ENCODE measurements at regions not wholly inside any gene's neighbourhood (a gene's known extent, or its start where the extent isn't known, plus 50 kb on each side); places are given as distances from the start of the nearest gene placed in this dataset.
"Not testable (repeated sequence)": the region's sequence is repeated elsewhere in the genome, so short reads cannot be mapped to it uniquely, and the experiment has no call there.

- no peaks in the 10 kb centered on the region for H3K36me3 ChIP-seq (ENCODE audit: control insufficient read depth, insufficient read depth, low read length)
- no peaks in the 10 kb centered on the region for H3K27me3 ChIP-seq (ENCODE audit: control insufficient read depth, insufficient read depth, low read length)
- H3K9me3 ChIP-seq (ENCODE audit: control insufficient read depth, insufficient read depth, low read length): no peaks in the 10 kb centered on the region
- peaks cover 3% of the 10 kb centered on the region for H3K4me1 ChIP-seq (ENCODE audit: control insufficient read depth, insufficient read depth, low read length)
- H3K4me3 ChIP-seq (ENCODE audit: low read depth, low read length): no peak overlapping the region
- no peak overlapping the region for H3K9ac ChIP-seq (ENCODE audit: low read depth, low read length)
Observed at GRCh38 chr6:14546036-14546435, 428.5 kb downstream of the CD83 start.

- no peak overlapping the region for H3K4me3 ChIP-seq (ENCODE audit: low read depth, low read length)
- no peak overlapping the region for H3K9ac ChIP-seq (ENCODE audit: low read depth, low read length)
- no peaks in the 10 kb centered on the region for H3K27me3 ChIP-seq (ENCODE audit: control insufficient read depth, insufficient read depth, low read length)
- H3K4me1 ChIP-seq (ENCODE audit: control insufficient read depth, insufficient read depth, low read length): peaks cover 3% of the 10 kb centered on the region
- H3K9me3 ChIP-seq (ENCODE audit: control insufficient read depth, insufficient read depth, low read length): no peaks in the 10 kb centered on the region
- H3K36me3 ChIP-seq (ENCODE audit: control insufficient read depth, insufficient read depth, low read length): no peaks in the 10 kb centered on the region
Observed at GRCh38 chr6:14547284-14547998, 429.9 kb downstream of the CD83 start.

GRCh38 chr6:14549304-14549770, 431.8 kb downstream of the CD83 start:
- no peak overlapping the region for H3K4me3 ChIP-seq (ENCODE audit: low read depth, low read length)

GRCh38 chr6:14549871-14550270, 432.3 kb downstream of the CD83 start:
- Histone ChIP-seq H3K27me3 (ENCODE audit: control insufficient read depth, insufficient read depth, low read length) (no peaks in the 10 kb centered on the region), H3K9me3 (ENCODE audit: control insufficient read depth, insufficient read depth, low read length) (no peaks in the 10 kb centered on the region)

More at GRCh38 chr6:14549304-14549770, 431.8 kb downstream of the CD83 start:
- Histone ChIP-seq H3K9me3 (ENCODE audit: control insufficient read depth, insufficient read depth, low read length) (no peaks in the 10 kb centered on the region), H3K27me3 (ENCODE audit: control insufficient read depth, insufficient read depth, low read length) (no peaks in the 10 kb centered on the region), H3K9ac (ENCODE audit: low read depth, low read length) (no peak overlapping the region), H3K4me1 (ENCODE audit: control insufficient read depth, insufficient read depth, low read length) (peaks cover 3% of the 10 kb centered on the region), H3K36me3 (ENCODE audit: control insufficient read depth, insufficient read depth, low read length) (no peaks in the 10 kb centered on the region)

GRCh38 chr6:14550410-14550809, 432.8 kb downstream of the CD83 start:
- Histone ChIP-seq H3K9me3 (ENCODE audit: control insufficient read depth, insufficient read depth, low read length) (no peaks in the 10 kb centered on the region), H3K4me3 (ENCODE audit: low read depth, low read length) (no peak overlapping the region), H3K4me1 (ENCODE audit: control insufficient read depth, insufficient read depth, low read length) (peaks cover 3% of the 10 kb centered on the region), H3K27me3 (ENCODE audit: control insufficient read depth, insufficient read depth, low read length) (no peaks in the 10 kb centered on the region), H3K36me3 (ENCODE audit: control insufficient read depth, insufficient read depth, low read length) (no peaks in the 10 kb centered on the region), H3K9ac (ENCODE audit: low read depth, low read length) (no peak overlapping the region)

More at GRCh38 chr6:14549871-14550270, 432.3 kb downstream of the CD83 start:
- Histone ChIP-seq H3K4me3 (ENCODE audit: low read depth, low read length) (no peak overlapping the region), H3K4me1 (ENCODE audit: control insufficient read depth, insufficient read depth, low read length) (peaks cover 3% of the 10 kb centered on the region), H3K9ac (ENCODE audit: low read depth, low read length) (no peak overlapping the region), H3K36me3 (ENCODE audit: control insufficient read depth, insufficient read depth, low read length) (no peaks in the 10 kb centered on the region)

- Histone ChIP-seq H3K27me3 (ENCODE audit: control insufficient read depth, insufficient read depth, low read length) (no peaks in the 10 kb centered on the region), H3K4me1 (ENCODE audit: control insufficient read depth, insufficient read depth, low read length) (peaks cover 3% of the 10 kb centered on the region), H3K9ac (ENCODE audit: low read depth, low read length) (no peak overlapping the region), H3K36me3 (ENCODE audit: control insufficient read depth, insufficient read depth, low read length) (no peaks in the 10 kb centered on the region), H3K9me3 (ENCODE audit: control insufficient read depth, insufficient read depth, low read length) (no peaks in the 10 kb centered on the region), H3K4me3 (ENCODE audit: low read depth, low read length) (no peak overlapping the region)
Observed at GRCh38 chr6:14550822-14551221, 433.2 kb downstream of the CD83 start.

GRCh38 chr6:14551601-14552000, 434.0 kb downstream of the CD83 start:
- not testable (repeated sequence) for H3K4me1 ChIP-seq (ENCODE audit: control insufficient read depth, insufficient read depth, low read length); H3K36me3 ChIP-seq (ENCODE audit: control insufficient read depth, insufficient read depth, low read length); H3K9ac ChIP-seq (ENCODE audit: low read depth, low read length); H3K27me3 ChIP-seq (ENCODE audit: control insufficient read depth, insufficient read depth, low read length); H3K4me3 ChIP-seq (ENCODE audit: low read depth, low read length); H3K9me3 ChIP-seq (ENCODE audit: control insufficient read depth, insufficient read depth, low read length)

GRCh38 chr6:14552891-14553290, 435.3 kb downstream of the CD83 start:
- no peaks in the 10 kb centered on the region for H3K9me3 ChIP-seq (ENCODE audit: control insufficient read depth, insufficient read depth, low read length)
- H3K27me3 ChIP-seq (ENCODE audit: control insufficient read depth, insufficient read depth, low read length): no peaks in the 10 kb centered on the region
- no peak overlapping the region for H3K9ac ChIP-seq (ENCODE audit: low read depth, low read length)
- H3K4me1 ChIP-seq (ENCODE audit: control insufficient read depth, insufficient read depth, low read length): peaks cover 3% of the 10 kb centered on the region
- no peak overlapping the region for H3K4me3 ChIP-seq (ENCODE audit: low read depth, low read length)
- H3K36me3 ChIP-seq (ENCODE audit: control insufficient read depth, insufficient read depth, low read length): no peaks in the 10 kb centered on the region

- peaks cover 3% of the 10 kb centered on the region for H3K4me1 ChIP-seq (ENCODE audit: control insufficient read depth, insufficient read depth, low read length)
- H3K36me3 ChIP-seq (ENCODE audit: control insufficient read depth, insufficient read depth, low read length): no peaks in the 10 kb centered on the region
- H3K4me3 ChIP-seq (ENCODE audit: low read depth, low read length): no peak overlapping the region
- no peak overlapping the region for H3K9ac ChIP-seq (ENCODE audit: low read depth, low read length)
- no peaks in the 10 kb centered on the region for H3K9me3 ChIP-seq (ENCODE audit: control insufficient read depth, insufficient read depth, low read length)
- H3K27me3 ChIP-seq (ENCODE audit: control insufficient read depth, insufficient read depth, low read length): no peaks in the 10 kb centered on the region
Observed at GRCh38 chr6:14553515-14553914, 435.9 kb downstream of the CD83 start.

- Histone ChIP-seq H3K4me1 (ENCODE audit: control insufficient read depth, insufficient read depth, low read length) (no peaks in the 10 kb centered on the region), H3K9me3 (ENCODE audit: control insufficient read depth, insufficient read depth, low read length) (no peaks in the 10 kb centered on the region)
Observed at GRCh38 chr6:14555804-14556203, 438.2 kb downstream of the CD83 start.

GRCh38 chr6:14559746-14560536, 442.4 kb downstream of the CD83 start:
- Histone ChIP-seq H3K9me3 (ENCODE audit: control insufficient read depth, insufficient read depth, low read length) (no peaks in the 10 kb centered on the region), H3K4me1 (ENCODE audit: control insufficient read depth, insufficient read depth, low read length) (no peaks in the 10 kb centered on the region), H3K4me3 (ENCODE audit: low read depth, low read length) (no peak overlapping the region), H3K9ac (ENCODE audit: low read depth, low read length) (no peak overlapping the region), H3K36me3 (ENCODE audit: control insufficient read depth, insufficient read depth, low read length) (no peaks in the 10 kb centered on the region), H3K27me3 (ENCODE audit: control insufficient read depth, insufficient read depth, low read length) (no peaks in the 10 kb centered on the region)

More at GRCh38 chr6:14555804-14556203, 438.2 kb downstream of the CD83 start:
- H3K9ac ChIP-seq (ENCODE audit: low read depth, low read length): no peak overlapping the region
- no peak overlapping the region for H3K4me3 ChIP-seq (ENCODE audit: low read depth, low read length)
- no peaks in the 10 kb centered on the region for H3K27me3 ChIP-seq (ENCODE audit: control insufficient read depth, insufficient read depth, low read length)
- H3K36me3 ChIP-seq (ENCODE audit: control insufficient read depth, insufficient read depth, low read length): no peaks in the 10 kb centered on the region

GRCh38 chr6:14561563-14561962, 444.0 kb downstream of the CD83 start:
- not testable (repeated sequence) for H3K9me3 ChIP-seq (ENCODE audit: control insufficient read depth, insufficient read depth, low read length); H3K9ac ChIP-seq (ENCODE audit: low read depth, low read length); H3K36me3 ChIP-seq (ENCODE audit: control insufficient read depth, insufficient read depth, low read length); H3K27me3 ChIP-seq (ENCODE audit: control insufficient read depth, insufficient read depth, low read length); H3K4me3 ChIP-seq (ENCODE audit: low read depth, low read length); H3K4me1 ChIP-seq (ENCODE audit: control insufficient read depth, insufficient read depth, low read length)
